Frontal cortex (tissue), 3 donors: ENCODE measurements at regions not wholly inside any gene's neighbourhood (a gene's known extent, or its start where the extent isn't known, plus 50 kb on each side); places are given as distances from the start of the nearest gene placed in this dataset.
"Not testable (repeated sequence)": the region's sequence is repeated elsewhere in the genome, so short reads cannot be mapped to it uniquely, and the experiment has no call there.

ENCODE experiments used
- DNase-seq, 2 donors: peaks; one replicate each; pipeline ENCODE4 v3.0.0; 2012; ENCODE audit warnings: low spot score in 2 of 2
- FAIRE-seq: peaks from 2 replicates; lab custom pipeline; 2012; peaks lifted over from hg19 to GRCh38; lab: Jason Lieb, UNC
- donor health status: control.
- donor health status: control.
- donor health status: control.

GRCh38 chr9:110126986-110127864 lies 80.7 kb downstream of the C9orf152 start:
- FAIRE-seq (no peak), DNase-seq (no peak)

GRCh38 chr9:110128664-110129329 lies 79.2 kb downstream of the C9orf152 start:
- FAIRE-seq (no peak), DNase-seq (no peak)

GRCh38 chr9:110129425-110129824 lies 78.5 kb downstream of the C9orf152 start:
- DNase-seq (no peak), FAIRE-seq (no peak)

GRCh38 chr9:110130211-110130610 lies 77.7 kb downstream of the C9orf152 start:
- no peak for DNase-seq
- no peak for FAIRE-seq

GRCh38 chr9:110130791-110131416 lies 77.1 kb downstream of the C9orf152 start:
- no peak for DNase-seq
- FAIRE-seq = no peak

DNA sequence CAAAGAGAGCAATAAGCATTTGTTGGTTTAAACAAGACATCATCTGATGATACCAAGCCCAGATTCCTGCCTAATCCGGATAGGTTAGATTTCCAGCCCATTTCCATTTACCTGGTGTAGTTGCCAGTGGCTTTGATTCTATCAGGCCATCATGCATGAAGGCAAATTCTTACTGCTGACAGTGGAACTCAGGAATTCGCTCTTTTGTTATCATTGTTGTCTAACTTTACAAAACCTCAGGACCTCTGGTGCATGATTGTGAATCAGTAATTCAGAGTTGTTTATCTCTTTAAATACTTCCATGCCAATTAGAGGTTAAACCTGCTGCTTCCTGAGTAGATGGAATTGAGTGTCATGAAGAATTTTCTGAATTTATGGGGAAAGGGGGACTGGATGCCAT lies 76.5 kb downstream of the C9orf152 start:
- DNase-seq = no peak
- FAIRE-seq = no peak

DNA sequence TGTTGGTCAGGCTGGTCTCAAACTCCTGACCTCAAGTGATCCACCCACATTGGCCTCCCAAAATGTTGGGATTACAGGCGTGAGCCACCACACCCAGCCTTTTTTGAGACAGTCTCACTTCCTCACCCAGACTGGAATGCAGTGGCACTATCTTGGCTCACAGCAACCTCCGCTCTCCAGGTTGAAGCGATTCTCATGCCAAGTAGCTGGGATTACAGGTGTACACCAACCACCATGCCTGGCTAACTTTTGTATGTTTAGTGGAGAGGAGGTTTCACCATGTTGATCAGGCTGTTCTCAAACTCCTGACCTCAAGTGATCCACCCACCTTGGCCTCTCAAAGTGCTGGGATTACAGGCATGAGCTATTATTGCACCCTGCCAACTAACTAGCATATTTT lies 75.4 kb downstream of the C9orf152 start:
- not testable (repeated sequence) for DNase-seq, FAIRE-seq

DNA sequence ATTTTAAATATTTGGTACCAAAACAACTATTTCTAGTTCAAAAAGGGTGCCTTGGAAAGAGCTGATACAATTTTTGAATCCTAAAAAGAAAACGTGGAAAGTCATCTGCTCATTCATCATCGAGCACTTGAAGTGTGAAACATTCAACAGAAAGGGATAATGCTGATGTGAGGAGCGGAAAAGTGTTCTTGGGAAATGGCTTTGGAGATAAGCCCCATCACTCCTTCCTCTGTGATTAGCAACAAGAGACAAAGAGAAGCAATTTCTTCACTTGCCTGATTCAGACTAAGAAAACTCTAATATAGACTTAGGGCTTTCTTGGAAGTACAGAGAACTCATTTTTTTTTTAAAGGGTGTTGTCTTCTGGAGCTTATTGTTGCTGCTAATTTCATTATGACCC lies 74.9 kb downstream of the C9orf152 start:
- DNase-seq = no peak
- no peak for FAIRE-seq

DNA sequence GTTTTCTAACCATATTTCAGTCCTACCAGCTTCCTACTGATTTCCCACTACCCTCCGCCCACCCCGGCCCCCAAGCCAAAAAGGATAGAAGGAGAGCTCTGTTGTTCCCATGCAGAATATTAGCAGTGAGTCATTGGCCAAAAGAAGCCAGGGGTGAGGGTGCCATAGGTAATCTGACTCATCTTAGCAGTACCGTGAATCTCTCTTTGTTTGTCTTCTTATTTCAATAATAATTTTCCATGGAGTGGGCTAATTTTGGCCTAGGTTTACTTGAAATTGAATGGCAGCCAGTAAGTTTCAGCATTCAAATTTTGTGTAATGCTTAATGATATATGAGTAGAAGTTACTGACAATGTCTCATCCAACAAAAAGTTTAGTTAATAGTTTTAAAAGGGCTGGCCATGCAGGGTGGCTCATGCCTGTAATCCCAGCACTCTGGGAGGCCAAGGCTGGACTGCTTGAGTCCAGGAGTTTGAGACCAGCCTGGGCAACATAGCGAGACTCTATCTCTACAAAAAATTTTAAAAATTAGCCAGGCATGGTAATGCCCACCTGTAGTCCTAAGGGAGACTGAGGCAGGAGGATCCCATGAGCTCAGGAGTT lies 74.2 kb downstream of the C9orf152 start:
- no peak for DNase-seq
- FAIRE-seq = no peak

DNA sequence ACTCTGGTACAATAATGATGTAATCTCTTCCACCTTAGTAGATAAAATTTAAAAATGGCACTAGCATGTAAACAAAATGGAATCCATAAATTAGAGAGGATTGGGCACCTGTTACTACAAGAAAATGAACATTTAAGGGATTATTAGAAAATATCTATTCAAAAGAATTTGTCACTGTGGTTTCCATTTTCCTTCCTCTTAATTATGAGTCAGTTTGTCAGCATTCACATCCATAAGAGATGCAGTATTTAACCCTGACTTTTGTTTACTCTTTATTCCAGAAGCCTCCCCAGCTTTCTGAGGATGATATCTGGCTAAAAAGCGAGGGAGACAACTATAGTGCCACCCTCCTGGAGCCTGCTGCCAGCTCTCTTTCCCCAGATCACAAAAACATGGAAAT lies 72.1 kb downstream of the C9orf152 start:
- FAIRE-seq (no peak), DNase-seq (no peak)

GRCh38 chr9:110136802-110137201 lies 71.2 kb downstream of the C9orf152 start:
- FAIRE-seq (no peak), DNase-seq (no peak)

- FAIRE-seq (no peak), DNase-seq (no peak)
Observed at GRCh38 chr9:110140276-110140675, 67.7 kb downstream of the C9orf152 start.

- no peak for FAIRE-seq
- no peak for DNase-seq
Observed at GRCh38 chr9:110141227-110141793, 66.6 kb downstream of the C9orf152 start.

DNA sequence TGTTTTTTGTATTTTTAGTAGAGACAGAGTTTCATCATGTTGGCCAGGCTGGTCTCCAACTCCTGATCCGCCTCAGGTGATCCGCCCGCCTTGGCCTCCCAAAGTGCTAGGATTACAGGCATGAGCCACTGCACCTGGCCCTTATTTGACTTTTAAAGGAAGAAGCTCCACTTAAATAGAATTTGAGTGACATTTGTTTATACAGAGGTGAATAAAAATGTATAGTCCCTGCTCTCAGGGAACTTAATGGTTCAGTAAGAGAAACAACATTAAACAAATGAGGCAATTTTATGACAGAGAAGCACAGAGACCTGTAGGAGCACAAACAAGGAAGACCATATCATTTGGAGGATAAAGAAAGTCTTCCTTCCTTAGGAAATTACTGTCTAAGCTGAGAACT lies 65.7 kb downstream of the C9orf152 start:
- DNase-seq (no peak), FAIRE-seq (no peak)

DNA sequence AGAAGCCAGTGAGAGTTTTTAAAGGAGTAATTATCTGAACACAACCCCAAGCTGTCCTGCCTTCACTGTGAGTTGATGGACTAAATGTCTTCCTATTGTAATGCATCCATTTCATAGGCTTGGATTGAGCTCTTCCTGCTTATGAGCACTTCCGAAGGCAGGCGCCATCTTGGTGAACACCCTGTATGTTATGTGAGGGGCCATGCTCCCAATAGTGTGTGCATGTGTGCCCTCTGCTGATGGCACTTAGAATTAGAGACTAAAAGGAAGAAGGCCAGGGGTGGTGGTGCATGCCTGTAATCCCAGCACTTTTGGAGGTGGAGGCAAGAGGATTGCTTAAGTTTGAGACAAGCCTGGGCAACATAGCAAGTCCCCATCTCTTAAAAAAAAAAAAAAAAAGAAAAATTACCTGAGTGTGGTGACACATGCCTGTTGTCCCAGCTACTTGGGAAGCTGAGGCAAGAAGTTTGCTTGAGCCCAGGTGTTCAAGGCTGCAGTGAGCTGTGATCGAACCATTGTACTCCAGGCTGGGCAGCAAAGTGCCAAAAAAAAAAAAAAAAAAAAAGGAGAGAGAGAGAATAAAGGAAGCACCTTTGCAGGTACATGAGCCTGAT lies 65.0 kb downstream of the C9orf152 start:
- FAIRE-seq (no peak), DNase-seq (no peak)

GRCh38 chr9:110143485-110143884 lies 64.5 kb downstream of the C9orf152 start:
- FAIRE-seq (no peak), DNase-seq (no peak)

- DNase-seq = no peak
- no peak for FAIRE-seq
Observed at GRCh38 chr9:110143950-110144545, 63.9 kb downstream of the C9orf152 start.

DNA sequence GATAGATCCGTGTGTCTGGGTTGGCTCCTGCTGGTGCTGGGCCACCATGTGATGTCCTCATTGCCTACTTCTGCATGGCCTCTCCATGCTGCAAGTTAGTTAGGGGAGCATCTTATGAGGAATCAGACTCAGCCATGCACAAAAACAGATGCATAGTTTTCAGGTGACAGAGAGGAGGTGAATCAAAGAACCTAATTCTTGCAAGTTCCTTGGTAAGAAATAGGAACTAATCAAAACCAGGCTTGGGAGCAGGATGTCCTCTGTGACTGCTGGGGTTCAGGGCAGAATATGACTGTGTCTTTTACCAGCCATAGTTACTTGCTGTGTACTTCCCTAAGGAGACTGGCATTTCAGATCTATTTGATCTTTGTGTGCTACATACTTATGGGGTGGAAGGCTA lies 61.6 kb downstream of the C9orf152 start:
- FAIRE-seq = no peak

GRCh38 chr9:110148384-110148783 lies 59.6 kb downstream of the C9orf152 start:
- FAIRE-seq = no peak
- no peak for DNase-seq

More for the DNA sequence above, 61.6 kb downstream of the C9orf152 start:
- DNase-seq = no peak
